ENCODE measurements at regions not wholly inside any gene's neighbourhood (a gene's known extent, or its start where the extent isn't known, plus 50 kb on each side); places are given as distances from the start of the nearest gene placed in this dataset.
A peak's percentile ranks its signal among the peaks of the same experiment; 100 is the strongest.

DNA sequence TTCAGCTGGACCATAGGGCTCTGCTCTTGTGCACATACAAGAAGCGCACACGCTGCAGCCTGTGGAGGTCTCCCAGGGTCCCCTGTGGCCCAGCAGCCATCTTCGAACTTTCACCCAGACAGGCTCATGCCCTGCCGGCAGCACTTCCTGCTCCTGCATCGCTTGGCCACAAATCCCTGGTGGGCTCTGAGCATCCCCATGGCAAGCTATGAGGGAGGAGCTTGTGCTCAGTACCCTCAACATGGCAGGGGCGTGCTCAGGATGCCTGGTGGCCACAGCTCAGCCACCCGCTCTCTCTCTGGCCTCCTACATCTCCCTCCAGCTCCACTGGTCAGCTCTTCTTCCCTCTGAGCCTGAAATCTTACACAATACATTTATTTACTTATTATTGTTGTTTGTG, 63.7 kb downstream of the IRX2 start:
- TF ChIP-seq POLR2A (IDR thresholded peaks at IDR 0.05) (no peak), CTCF (IDR thresholded peaks at IDR 0.05) (no peak)
- 90 to 92% methylated on average over 7 of the region's 7 CpGs for WGBS, 2 donors
- DNase-seq (ENCODE audit: low spot score in 2 of 2), result no peak
- no peak overlapping the region for H3K4me3 ChIP-seq (ENCODE audit: low read depth, poor library complexity, severe bottlenecking)
- intact Hi-C loops (cut with DNase I; ENCODE audit: low total_unique reads), result no loop called here

DNA sequence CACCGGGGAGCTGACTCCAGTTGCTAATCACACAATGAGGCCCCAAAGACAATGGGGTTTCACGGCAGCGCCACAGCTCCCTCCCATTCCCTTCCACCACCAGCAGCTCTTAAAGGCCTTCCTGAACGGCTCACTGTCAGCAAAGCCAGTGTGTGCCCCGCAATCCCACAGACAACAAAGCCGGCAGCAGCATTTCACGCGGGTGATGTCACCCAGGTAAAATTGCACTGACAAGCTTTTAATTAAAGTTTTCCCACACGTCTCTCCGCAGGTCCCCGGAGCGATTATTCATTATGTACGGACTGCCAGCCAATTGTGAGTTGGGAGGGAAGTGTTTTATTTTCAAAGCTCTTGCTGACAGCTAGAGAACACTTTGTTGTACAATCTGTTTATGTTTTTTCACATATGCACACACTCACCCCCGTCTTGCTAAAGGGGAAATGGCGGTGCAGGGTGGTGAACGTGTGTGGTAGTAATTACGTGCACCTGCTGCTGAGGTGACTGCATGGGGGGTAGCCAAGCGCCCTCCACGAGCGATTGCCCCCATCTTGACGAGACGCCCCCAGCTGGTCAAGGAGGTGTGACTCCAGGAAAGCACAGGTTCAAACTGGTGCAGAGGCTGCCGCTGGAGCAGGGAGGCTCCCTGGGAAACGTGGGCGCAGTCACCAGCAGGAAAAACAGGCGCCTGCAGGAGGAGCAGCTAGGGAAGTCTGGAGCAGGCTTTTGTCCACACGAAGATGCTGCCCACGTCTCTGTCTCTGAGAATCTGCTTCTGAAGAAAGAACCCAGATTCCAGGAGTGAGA, 65.0 kb downstream of the IRX2 start:
- intact Hi-C loops (cut with DNase I; ENCODE audit: low total_unique reads), result no loop called here
- DNase-seq (ENCODE audit: low spot score in 2 of 2), result peak in 1 of 2 donors; percentile 38
- H3K4me3 ChIP-seq (ENCODE audit: low read depth, poor library complexity, severe bottlenecking), result no peak overlapping the region
- no peak for TF ChIP-seq POLR2A (IDR thresholded peaks at IDR 0.05)
- TF ChIP-seq CTCF (IDR thresholded peaks at IDR 0.05), result no peak
- WGBS, 2 donors, result 32 to 36% methylated on average over 26 to 28 of the region's 28 CpGs

DNA sequence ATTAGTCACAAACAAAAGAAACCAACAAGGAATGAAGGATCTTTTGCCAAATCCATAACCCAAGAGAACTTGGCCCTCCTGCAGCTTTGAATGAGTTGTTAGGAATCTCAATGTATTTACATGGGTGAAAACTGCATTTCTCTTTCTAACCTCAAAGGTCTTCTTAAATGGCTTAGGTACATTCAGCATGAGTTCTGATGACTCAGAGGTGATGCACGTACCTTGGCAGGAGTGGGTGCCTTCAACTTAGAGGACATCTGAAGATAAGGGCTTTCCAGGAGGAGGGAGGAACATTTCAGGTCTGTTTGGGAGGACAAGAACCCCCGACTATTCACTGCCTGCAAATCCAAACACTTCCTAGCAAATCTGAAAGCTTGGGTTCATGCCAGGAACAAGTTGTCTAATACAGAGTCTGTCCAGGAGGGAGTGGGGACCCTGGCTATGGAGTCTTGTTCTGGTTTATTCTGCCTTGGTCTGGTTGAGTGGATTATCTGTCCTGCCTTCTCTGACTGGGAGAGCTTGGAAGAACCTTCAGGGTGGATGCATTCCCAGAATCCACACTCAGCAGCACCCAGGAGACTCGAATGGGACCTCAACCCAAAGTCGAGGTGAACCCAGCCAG, 65.7 kb downstream of the IRX2 start:
- 37 to 45% methylated on average over 4 of the region's 4 CpGs for WGBS, 2 donors
- no peak overlapping the region for H3K4me3 ChIP-seq (ENCODE audit: low read depth, poor library complexity, severe bottlenecking)
- DNase-seq (ENCODE audit: low spot score in 2 of 2), result peak in 1 of 2 donors; percentile 45
- intact Hi-C loops (cut with DNase I; ENCODE audit: low total_unique reads), result no loop called here
- no peak for TF ChIP-seq CTCF (IDR thresholded peaks at IDR 0.05)
- TF ChIP-seq POLR2A (IDR thresholded peaks at IDR 0.05), result no peak

DNA sequence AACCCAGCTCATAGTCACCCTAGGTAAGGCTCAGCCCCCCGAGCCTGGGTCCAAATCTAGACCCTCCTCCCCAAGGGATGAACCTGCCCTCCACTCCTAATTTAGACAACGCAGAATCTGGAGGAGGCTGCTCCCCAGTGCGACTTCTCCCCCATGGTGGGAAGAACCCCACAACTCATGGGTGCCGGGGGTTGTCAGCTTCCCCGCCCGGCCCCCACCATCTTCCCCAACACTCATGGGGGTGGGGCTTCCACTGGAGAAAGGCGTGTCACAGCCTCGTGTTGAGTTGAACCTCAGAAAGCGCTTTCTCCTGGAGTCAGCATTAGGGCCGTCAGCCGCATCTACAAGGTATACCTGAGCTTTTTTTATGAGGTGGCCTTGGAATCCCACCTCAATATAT, 66.9 kb downstream of the IRX2 start:
- 89 to 90% methylated on average over 11 of the region's 11 CpGs for WGBS, 2 donors
- DNase-seq (ENCODE audit: low spot score in 2 of 2), result peak in 1 of 2 donors; percentile 31
- intact Hi-C loops (cut with DNase I; ENCODE audit: low total_unique reads), result no loop called here
- H3K4me3 ChIP-seq (ENCODE audit: low read depth, poor library complexity, severe bottlenecking), result no peak overlapping the region
- TF ChIP-seq POLR2A (IDR thresholded peaks at IDR 0.05), result no peak
- TF ChIP-seq CTCF (IDR thresholded peaks at IDR 0.05), result no peak

DNA sequence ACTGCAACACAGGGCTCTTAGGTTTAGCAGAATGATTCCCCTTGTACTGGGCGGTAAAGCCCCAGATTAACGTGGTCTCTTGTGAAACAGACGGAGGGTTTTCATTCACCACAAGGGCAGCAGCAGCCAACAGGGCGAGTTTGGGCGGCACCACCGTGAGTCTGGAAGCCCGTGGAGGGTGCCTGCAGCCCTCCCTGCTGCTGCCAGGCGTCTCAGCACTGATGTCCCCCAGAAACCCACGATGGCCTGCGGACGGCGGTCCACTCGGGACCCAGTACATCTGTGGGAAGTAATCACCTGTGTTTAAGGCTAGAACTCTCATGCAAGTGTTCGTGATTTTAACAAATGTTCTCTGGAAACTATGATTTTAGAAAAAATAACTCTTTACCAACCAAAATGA, 67.8 kb downstream of the IRX2 start:
- 64 to 72% methylated on average over 14 of the region's 14 CpGs for WGBS, 2 donors
- DNase-seq (ENCODE audit: low spot score in 2 of 2), result peak in 1 of 2 donors; percentile 73
- H3K4me3 ChIP-seq (ENCODE audit: low read depth, poor library complexity, severe bottlenecking), result no peak overlapping the region
- TF ChIP-seq CTCF (IDR thresholded peaks at IDR 0.05), result no peak
- TF ChIP-seq POLR2A (IDR thresholded peaks at IDR 0.05), result no peak
- intact Hi-C loops (cut with DNase I; ENCODE audit: low total_unique reads), result no loop called here

Data from lower leg skin (tissue), 4 donors.